HG03103 (cell line): ENCODE measurements at regions not wholly inside any gene's neighbourhood (a gene's known extent, or its start where the extent isn't known, plus 50 kb on each side); places are given as distances from the start of the nearest gene placed in this dataset.

Source experiments
- ATAC-seq: cut with Tn5 transposase; IDR thresholded peaks from one replicate; pipeline ENCODE4 v1.9.1; 2021; ENCODE audit warnings: low read depth; ENCODE audit not compliant: unreplicated experiment

DNA sequence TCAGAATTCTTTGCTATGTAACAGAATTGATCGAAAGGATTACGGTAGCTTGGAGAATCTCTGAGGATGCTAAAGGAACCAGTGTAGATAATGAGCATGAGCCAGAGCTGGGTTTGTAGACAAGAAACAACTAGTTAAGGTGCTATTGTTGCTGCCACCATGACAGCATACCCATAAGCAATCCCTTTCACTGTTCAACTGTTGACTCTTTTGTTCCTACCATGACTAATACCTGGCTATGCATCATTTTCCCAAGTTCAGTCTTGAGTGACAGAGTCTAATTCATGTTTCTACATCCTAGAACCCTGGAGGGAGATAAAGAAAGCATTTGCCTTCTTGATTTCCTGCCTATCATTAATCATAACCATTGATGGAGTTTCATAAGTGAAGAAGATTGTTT is 600.3 kb downstream of the OTOL1 start:
- ATAC-seq: no peak

DNA sequence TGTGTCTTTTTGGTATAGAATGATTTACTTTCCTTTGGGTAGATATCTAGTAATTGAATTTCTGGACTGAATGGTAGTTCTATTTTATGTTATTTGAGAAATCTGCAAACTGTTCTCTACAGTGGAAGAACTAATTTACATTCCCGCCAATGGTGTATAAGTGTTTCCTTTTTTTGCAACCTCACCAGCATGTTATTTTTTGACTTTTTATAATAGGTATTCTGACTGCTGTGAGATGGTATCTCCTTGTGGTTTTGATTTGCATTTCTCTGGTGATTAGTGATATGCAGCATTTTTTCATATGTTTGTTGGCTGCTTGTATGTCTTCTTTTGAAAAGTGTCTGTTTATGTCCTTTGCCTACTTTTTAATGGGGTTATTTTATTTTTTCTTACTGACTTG is 607.2 kb downstream of the OTOL1 start:
- no peak for ATAC-seq

DNA sequence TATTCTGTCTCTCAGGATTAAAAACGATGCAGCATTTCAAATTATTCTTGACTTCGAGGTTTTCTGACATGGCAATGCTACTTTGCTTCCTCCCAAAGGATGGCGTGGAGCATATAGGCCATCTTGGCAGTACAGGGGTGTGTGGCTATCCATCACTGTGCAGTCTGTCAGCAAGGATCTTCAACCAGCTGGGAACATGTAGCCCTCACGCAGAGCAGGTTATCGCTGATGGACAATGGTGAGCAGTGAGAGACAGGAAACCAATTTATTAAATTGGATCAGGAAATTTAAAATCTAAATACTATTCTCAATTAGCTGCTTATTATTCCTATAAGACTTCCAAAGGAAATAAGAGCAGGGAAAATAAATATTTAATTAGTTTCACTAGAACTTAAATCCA is 615.3 kb downstream of the OTOL1 start:
- ATAC-seq: no peak

DNA sequence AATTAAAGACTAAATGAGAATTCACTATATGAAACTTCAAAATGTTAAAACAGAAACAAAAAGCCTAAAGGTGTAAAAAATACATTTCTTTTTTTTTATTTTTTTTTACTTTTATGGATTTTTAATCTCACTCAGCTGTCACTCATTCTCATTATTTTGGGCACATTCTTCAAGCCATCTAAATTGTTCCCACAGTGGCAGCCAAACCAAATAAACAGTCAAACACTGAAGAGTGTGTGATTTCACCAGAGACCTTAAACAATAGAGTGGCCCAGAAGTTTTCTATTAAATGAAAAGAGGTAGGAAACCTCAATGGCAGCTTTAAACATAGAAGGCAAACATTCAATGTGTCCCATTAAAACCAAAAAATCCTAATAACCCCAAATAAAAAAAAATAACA is 616.1 kb downstream of the OTOL1 start:
- ATAC-seq: no peak

DNA sequence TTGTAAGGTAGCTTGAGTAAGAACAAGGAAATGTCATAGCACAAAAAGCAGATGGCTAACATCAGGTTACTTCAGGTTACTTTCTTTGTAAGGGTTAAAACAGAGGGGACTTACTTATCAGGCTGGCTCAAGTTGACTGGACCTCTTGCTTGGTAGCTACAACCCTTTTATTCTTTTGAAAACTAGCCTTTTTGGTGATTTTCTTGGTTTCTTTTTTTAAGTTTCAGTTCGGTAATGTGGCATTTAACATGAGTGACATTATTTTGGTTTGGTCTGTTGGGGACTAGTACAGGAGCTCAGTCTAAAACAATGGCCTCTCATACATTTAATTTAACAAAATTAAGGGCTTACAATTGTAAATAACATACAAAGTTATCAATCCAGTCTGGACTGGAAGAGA is 621.4 kb downstream of the OTOL1 start:
- no peak for ATAC-seq

DNA sequence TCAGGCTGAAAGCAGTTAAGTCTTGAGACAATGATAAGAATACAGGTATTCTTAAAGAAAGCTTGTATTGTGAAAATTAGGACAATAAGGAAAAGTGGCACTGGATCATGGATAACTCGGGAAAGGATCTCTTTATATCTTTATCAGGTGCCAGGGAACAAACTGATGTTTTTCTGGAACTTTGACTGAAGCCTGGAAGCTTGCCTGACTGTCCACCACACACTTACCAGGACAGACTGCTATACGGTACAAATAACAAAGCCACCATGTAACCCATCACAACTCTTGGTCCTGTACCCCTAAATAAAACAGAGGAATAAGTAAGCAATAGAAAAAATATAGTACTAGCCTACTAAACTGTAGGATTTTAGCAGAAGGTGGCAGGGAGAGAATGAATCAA is 623.0 kb downstream of the OTOL1 start:
- ATAC-seq: no peak

DNA sequence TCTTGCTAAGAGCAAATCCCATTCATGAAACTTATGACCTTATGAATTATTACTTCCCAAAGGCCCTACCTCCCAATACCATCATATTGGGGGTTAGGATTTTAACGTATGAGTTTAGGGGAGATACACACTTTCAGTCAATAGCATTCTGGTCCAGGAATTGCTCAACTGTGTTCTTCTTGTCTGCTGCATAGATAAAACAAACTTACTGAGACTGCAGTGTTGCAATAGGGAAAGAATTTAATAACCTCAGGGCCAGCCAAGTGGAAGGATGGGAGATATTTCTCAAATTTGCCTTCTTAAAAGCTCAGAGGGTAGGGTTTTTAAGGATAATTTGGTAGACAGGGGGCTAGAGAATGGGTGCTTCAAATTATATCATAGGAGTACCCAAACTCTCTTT is 625.8 kb downstream of the OTOL1 start:
- no peak for ATAC-seq

DNA sequence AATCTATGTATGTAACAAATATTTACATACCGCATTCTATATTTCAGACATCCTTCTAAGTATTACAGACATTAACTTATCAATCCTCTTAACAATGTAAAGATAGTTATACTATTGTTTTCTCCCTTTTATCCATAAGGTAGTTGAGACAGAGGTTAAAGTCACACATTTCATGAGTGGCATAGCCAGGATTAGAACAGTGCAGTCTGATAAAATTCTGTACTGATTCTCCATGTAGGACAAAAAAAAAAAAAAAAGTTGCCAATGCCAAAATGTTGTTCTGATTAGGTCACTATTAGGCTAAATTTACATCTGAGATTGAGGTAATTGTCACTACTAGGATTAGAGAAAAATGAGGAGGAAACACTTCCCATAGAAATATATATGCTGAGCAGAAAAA is 629.2 kb downstream of the OTOL1 start:
- ATAC-seq: no peak

DNA sequence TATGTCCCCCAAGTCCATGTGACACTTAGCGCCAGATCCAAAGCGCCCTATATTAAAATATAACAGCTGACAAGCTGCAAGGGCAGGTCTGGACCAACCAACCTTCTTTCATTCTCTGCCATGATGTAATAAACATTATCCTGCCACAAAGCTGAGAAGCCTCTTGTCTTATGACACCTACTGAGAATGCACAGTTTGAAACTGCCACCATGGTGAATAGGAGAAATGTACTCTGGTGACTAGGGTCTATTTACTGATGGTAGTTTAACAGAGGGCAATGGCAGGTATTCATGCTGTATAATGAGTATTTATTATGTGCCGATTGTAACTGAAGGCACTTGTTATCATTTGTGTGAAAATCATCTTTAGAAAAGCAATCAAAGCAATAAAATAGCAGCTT is 634.0 kb downstream of the OTOL1 start:
- no peak for ATAC-seq

DNA sequence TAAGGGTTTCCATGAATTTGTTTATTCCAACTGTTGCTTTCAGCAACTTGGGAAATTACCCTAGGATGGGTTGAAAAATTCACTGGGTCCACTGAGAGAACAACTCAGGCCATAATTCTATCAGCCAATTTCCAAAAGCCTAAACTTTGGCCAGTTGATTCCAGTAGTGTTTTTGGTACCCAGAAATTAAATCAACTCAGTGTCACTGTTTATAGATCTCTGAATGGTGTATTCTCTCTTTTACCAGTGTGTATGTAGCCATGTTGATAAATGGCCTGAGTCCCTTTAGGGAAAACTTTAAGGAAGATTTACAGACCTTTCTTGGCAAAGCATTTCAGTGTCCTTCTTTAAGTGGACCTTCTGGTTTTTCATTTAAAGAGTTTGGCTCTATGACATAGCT is 636.4 kb downstream of the OTOL1 start:
- no peak for ATAC-seq

DNA sequence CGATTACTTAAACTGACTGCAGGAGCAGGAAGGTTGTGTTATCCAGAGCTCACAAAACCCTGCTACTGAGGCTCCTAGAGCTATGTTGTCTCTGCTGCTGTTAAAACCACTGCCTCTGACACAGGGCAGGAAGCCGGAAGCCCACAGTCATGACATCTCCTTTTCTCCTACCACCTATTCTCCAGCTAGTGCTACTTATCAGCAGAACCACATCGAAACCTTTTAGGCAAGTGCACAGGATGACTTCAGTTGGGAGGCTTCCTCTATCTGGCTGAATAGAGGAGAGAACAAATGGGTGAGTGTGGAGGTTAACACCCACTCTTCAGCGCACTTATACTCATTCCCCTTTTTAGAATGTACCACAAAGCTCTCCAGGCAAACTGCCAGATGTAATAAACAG is 638.0 kb downstream of the OTOL1 start:
- ATAC-seq: no peak

DNA sequence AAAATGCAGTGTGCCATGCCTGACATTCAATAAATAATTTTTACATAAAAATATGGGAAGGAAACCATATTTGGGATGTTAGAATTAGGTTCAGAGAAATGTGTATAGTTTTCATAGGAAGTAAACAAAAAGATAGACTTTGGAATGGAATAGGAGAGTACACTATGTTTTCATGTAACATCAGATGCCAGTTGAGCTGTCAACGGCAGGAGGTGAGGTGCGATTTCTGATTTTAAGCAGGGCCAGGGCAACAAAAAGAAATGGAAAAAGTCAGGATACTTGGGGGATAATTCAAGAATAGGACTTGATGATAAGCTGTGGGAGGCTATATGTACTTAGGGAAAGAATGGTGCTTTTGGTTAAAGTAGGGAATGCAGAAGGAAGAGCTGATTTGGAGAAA is 639.5 kb downstream of the OTOL1 start:
- no peak for ATAC-seq

DNA sequence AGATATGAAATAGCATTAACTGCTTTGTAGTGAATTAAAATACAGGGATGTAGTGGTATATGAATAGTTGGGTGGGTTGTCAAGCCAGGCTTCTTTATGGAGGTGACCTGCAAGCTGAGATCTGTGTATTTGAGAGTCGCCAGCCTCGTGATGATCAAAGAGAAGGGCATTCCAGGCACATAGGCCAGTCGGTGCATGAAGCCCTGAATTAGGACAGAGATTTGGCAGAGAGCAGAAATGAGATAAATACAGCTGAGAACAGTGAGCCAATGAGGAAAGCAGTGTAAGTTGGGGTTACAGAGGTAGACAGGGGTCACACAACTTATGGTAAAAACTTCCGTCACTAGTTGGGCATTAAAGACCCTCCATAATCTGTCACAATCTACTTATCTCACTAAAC is 641.9 kb downstream of the OTOL1 start:
- ATAC-seq: no peak

DNA sequence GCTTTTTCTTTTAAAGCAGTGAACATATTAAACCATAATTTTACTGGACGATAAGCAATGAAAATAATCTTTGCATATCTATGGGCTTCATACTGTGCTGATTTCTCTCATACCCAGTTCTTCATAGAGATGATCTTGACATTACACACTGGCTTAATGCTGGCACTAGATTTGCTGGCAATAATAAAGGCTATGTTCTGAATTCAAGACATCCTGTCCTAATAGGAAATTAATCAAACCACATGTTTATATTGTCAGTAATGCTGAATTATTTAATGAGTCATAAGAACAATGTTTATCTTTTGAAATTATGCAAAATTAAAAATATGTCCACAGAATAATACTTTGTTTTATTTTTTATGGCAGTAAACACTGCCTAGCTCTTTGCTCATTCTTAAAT is 643.2 kb downstream of the OTOL1 start:
- ATAC-seq: no peak

DNA sequence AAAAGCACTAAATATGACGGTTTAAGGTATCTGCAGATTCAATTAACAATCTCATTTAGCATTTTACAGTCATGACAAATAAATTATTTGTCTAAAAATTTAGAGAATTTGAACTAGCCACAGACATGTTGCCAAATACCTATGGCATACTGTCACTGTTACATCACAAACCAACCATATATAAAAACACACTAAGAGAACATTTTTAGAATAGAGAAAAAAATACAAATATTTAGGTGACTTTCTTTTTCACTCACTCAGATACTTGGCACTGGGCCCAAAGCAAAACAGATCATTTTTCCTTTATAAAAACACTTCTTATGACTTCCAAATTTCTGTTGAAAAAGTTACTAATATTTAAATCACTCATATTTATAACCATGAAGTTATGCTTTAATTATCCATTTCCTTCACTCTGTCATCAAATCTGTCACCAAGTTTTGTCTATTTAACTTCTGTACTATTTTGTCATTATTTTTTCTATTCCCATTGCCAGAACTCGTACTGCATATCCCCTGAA is 644.7 kb downstream of the OTOL1 start:
- no peak for ATAC-seq

DNA sequence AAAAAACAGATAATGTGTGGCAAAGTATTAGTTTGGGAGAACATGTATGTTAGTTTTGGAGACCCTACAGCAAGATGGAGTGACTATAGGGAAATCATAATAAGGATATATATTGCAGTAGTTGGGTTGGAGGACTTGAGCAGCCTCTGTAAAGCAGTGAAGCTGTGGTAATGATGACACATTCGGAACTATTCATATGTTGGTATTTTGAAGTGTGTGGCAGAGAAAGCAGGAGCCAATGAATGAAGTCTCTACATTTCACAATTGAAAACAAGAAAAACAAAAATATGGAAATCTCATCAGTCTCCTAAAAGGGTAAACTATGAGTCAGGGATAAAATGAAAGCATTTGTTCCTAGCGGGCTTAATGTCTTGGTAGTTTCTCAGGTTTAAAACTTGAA is 645.9 kb downstream of the OTOL1 start:
- ATAC-seq: no peak

DNA sequence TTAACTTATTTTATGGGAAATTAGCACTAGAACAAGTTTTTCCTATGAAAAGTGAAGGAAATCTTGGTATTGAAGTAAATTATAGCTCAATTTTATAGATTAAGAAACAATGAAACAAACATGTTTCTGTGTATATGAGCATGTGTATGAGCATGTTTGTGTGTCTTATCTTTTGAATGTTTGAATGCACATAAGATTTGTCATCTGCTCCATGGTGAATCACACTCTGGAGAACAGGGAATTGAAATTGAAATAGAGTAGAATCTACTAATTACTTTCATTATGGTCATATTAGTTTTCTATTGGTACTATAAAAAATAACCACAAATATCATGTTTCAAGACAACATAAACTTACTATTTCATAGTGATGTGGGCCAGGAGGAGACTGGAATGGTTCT is 646.6 kb downstream of the OTOL1 start:
- no peak for ATAC-seq

DNA sequence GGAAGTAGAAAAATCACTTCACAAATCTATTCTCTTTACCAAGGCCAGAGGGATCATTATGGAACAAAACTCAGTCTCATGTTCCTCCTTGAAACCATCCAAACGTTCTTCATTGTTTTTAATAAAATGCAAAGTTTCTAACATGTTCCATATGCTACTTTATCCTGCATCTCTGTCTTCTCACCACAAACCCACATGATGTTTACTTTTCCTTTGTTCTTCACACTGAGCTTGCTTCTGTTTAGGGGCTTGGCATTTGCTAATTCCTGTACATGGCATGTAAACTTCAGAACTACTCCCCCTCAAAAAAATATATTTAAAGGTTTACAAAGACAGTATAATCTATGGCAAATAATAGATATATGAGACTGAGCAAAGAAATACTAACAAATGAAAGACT is 651.4 kb downstream of the OTOL1 start:
- ATAC-seq: no peak

DNA sequence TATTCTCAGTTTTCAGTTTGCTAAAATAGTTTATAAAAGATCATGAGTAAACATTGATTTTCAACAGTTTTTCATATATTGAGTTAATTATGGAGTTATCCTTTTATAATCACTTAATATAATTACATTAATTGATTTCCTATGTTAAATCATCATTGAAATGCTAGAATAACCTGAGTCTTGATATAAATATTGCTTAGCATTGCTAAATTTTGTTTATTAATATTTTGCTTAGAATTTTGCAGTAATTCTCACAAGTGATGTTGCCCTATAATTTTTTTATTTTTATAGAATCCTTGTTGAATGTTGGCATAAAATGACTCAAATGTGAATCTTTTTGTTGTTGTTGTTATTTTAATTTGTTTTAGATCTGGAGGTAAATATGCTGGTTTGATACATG is 654.2 kb downstream of the OTOL1 start:
- ATAC-seq: no peak

DNA sequence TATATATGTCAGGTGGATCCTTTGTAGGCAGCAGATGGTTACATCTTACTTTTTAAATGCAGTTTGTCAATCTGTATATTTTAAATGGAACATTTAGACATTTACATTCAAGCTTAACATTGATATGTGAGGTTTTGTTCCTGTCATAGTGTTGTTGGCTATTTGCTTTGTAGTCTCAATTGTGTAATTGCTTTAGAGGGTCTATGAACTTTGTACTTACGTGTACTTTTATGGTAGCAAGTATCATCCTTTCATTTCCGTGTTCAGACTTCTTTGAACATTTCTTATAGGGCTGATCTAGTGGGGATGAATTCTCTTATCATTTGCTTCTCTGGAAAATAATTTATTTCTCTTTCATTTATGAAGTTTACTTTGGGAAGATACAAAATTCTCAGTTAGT is 656.0 kb downstream of the OTOL1 start:
- no peak for ATAC-seq

DNA sequence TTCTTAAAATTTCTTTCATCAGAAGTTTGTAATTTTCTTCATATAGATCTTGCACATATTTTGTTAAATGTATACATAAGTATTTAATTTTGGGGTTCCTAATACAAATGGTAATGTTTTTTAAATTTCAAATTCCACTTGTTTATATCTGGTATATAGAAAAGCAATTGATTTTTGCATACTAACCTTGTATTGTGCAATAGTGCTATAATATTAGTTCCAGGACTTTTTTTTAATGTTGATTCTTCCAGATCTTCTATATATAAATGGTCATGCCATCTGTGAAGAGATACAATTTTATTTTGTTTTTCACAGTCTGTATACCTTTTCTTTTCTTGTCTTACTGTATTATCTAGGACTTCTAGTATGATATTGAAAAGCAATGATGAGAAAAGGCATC is 665.0 kb downstream of the OTOL1 start:
- no peak for ATAC-seq

DNA sequence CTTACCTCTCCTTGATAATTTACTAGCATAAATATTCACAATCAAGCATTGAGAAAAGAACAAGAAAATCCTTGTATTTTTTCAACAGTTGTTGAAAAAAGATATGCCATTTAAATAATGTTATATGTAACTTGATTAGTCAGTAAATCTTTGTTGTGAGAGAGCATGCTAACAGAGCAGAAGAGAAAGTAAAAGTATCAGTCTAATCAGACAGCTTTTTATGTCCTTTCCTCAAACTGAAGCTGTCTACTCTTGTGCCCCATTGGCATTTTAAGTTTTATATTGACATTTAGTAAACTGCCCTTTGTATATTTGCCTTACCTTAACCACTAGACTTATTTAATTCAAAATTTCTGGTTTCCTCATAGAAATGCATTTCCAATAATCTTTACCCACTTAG is 668.7 kb downstream of the OTOL1 start:
- no peak for ATAC-seq

DNA sequence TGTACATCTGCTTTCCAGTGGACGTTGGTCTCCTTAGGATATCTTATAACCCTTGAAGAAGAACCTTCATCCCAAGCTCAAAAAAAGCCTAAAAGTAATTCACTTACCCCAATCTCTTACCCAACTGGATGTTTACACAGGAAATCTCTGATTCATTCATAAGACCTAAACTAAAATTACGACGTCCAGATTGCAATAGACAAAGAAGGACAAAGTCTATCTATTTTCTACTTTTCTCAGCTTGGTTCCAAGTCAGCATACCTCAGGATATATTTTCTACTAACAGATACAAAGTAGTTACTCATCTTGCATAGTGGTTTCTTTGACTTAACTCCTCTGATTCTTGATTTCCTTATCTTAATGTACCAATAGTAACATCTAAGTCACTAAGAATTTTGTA is 669.9 kb downstream of the OTOL1 start:
- ATAC-seq: no peak

DNA sequence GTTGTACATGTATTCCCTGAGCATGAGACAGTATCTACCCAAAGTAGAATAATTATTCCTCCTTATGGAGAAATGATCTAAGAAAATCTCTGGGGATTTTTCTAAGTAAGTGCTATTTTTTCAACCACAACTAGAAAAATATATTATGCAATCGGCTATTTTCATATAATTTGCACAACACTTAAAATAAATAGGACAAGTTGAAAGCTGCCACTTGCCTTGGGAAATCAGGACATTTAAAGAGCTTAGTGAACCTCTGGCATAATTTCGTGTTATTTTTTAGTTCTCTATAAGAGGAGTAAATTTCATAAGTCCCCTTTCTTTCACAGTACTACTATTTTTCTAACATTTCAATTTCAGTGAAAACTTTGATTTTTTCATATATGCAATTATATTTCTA is 672.1 kb downstream of the OTOL1 start:
- ATAC-seq: no peak
